Keratinocyte (primary cell): ENCODE measurements at regions not wholly inside any gene's neighbourhood (a gene's known extent, or its start where the extent isn't known, plus 50 kb on each side); places are given as distances from the start of the nearest gene placed in this dataset.

Source experiments
- DNase-seq: peaks from one replicate; pipeline ENCODE4 v3.0.0-alpha.2; 2011; ENCODE audit warnings: low read depth, missing footprints, low spot score
- FAIRE-seq: peaks from 2 replicates; lab custom pipeline; 2011; peaks lifted over from hg19 to GRCh38; lab: Jason Lieb, UNC
- H2AFZ ChIP-seq: 2 replicates; pipeline ENCODE4 v1.6.0; 2012; ENCODE audit warnings: low read length, control low read depth, inconsistent platforms; ENCODE audit not compliant: control insufficient read depth
- H3K27ac ChIP-seq: 2 replicates; pipeline ENCODE4 v1.5.1; 2011; ENCODE audit warnings: low read length; ENCODE audit not compliant: control insufficient read depth, insufficient read depth
- H3K27me3 ChIP-seq: 3 replicates; pipeline ENCODE4 v1.6.0; 2011; ENCODE audit warnings: low read length; ENCODE audit not compliant: control insufficient read depth, insufficient read depth; ENCODE audit errors: extremely low read depth
- H3K36me3 ChIP-seq, 2 experiments: 2 replicates in 1 of 2; 3 replicates in 1 of 2; pipeline ENCODE4 v1.5.1; 2011; ENCODE audit warnings: low read length in 2 of 2, mild to moderate bottlenecking in 1 of 2; ENCODE audit not compliant: control insufficient read depth in 2 of 2, insufficient read depth in 2 of 2; ENCODE audit errors: extremely low read depth in 1 of 2
- H3K4me1 ChIP-seq: 3 replicates; pipeline ENCODE4 v1.5.1; 2011; ENCODE audit warnings: low read length; ENCODE audit not compliant: control insufficient read depth, insufficient read depth; ENCODE audit errors: extremely low read depth
- H3K4me2 ChIP-seq: 3 replicates; pipeline ENCODE4 v1.6.0; 2011; ENCODE audit warnings: low read depth, low read length; ENCODE audit not compliant: control insufficient read depth, insufficient read depth; ENCODE audit errors: extremely low read depth
- H3K4me3 ChIP-seq, 3 experiments: fragments of 200-600 bp in 1 of 3; sonication (generic) in 1 of 3; 2 replicates in 2 of 3; 3 replicates in 1 of 3; pipeline ENCODE4 v1.5.1; 2011 to 2016; ENCODE audit warnings: low read length in 3 of 3, mild to moderate bottlenecking in 3 of 3, control low read depth in 2 of 3, inconsistent platforms in 1 of 3, low read depth in 1 of 3, mixed read lengths in 1 of 3, mixed run types in 1 of 3, moderate library complexity in 1 of 3; ENCODE audit not compliant: control insufficient read depth in 2 of 3, insufficient read depth in 2 of 3; ENCODE audit errors: extremely low read depth in 1 of 3
- H3K79me2 ChIP-seq: 2 replicates; pipeline ENCODE4 v1.6.0; 2012; ENCODE audit warnings: low read length; ENCODE audit not compliant: control insufficient read depth, insufficient read depth
- H3K9ac ChIP-seq: 3 replicates; pipeline ENCODE4 v1.6.0; 2011; ENCODE audit warnings: low read length; ENCODE audit not compliant: control insufficient read depth, insufficient read depth; ENCODE audit errors: extremely low read depth
- H3K9me1 ChIP-seq: 3 replicates; pipeline ENCODE4 v1.6.0; 2011; ENCODE audit warnings: low read length; ENCODE audit not compliant: control insufficient read depth, insufficient read depth; ENCODE audit errors: extremely low read depth
- H3K9me3 ChIP-seq: 2 replicates; pipeline ENCODE4 v1.5.1; 2012; ENCODE audit warnings: low read depth, low read length; ENCODE audit not compliant: control insufficient read depth
- H4K20me1 ChIP-seq: 3 replicates; pipeline ENCODE4 v1.6.0; 2011; ENCODE audit warnings: low read length; ENCODE audit not compliant: control insufficient read depth, insufficient read depth; ENCODE audit errors: extremely low read depth
- EZH2 ChIP-seq: IDR thresholded peaks from one replicate; pipeline ENCODE4 v1.6.1; 2012; ENCODE audit warnings: inconsistent platforms, mild to moderate bottlenecking, low read length, moderate library complexity
- dilution Hi-C: fragments of 300-500 bp; cut with MboI; formaldehyde crosslinking; loops from one replicate; pipeline ENCODE4 v1.7.0; 2020; ENCODE audit warnings: low sequenced_read_pairs; ENCODE audit not compliant: extremely low pct_ligation_motif_present
- TF ChIP-seq, protein P1 (sequence below), 3 experiments: IDR thresholded peaks in 1 of 3; conservative IDR thresholded peaks in 1 of 3; optimal IDR thresholded peaks in 1 of 3; 2 replicates in 2 of 3; 3 replicates in 1 of 3; pipeline versions ENCODE3 to v1.5.1; 2011; ENCODE audit warnings: low read length in 3 of 3, mild to moderate bottlenecking in 3 of 3, moderate library complexity in 2 of 3, control low read depth in 1 of 3, inconsistent platforms in 1 of 3; ENCODE audit not compliant: insufficient read depth in 2 of 3; ENCODE audit errors: extremely low read depth in 1 of 3

GRCh38 chr1:198845271-198845670 is 206.4 kb downstream of the PTPRC start:
- Histone ChIP-seq H3K4me3 (no peak overlapping the region), H2AFZ (no peak overlapping the region), H3K36me3 (no peaks in the 10 kb centered on the region), H3K79me2 (no peaks in the 10 kb centered on the region), H3K4me2 (no peak overlapping the region), H3K9me1 (no peaks in the 10 kb centered on the region), H3K4me1 (peaks cover 4% of the 10 kb centered on the region), H4K20me1 (no peaks in the 10 kb centered on the region), H3K9ac (no peak overlapping the region), H3K27me3 (no peaks in the 10 kb centered on the region), H3K9me3 (no peaks in the 10 kb centered on the region), H3K27ac (no peak overlapping the region)
- no peak for TF ChIP-seq EZH2
- TF ChIP-seq, protein P1, sequence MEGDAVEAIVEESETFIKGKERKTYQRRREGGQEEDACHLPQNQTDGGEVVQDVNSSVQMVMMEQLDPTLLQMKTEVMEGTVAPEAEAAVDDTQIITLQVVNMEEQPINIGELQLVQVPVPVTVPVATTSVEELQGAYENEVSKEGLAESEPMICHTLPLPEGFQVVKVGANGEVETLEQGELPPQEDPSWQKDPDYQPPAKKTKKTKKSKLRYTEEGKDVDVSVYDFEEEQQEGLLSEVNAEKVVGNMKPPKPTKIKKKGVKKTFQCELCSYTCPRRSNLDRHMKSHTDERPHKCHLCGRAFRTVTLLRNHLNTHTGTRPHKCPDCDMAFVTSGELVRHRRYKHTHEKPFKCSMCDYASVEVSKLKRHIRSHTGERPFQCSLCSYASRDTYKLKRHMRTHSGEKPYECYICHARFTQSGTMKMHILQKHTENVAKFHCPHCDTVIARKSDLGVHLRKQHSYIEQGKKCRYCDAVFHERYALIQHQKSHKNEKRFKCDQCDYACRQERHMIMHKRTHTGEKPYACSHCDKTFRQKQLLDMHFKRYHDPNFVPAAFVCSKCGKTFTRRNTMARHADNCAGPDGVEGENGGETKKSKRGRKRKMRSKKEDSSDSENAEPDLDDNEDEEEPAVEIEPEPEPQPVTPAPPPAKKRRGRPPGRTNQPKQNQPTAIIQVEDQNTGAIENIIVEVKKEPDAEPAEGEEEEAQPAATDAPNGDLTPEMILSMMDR (optimal IDR thresholded peaks at IDR 0.05 in 1 of 3, IDR thresholded peaks at IDR 0.05 in 1 of 3, conservative IDR thresholded peaks at IDR 0.05 in 1 of 3; ENCODE audit: extremely low read depth in 1 of 3, insufficient read depth in 2 of 3, low read length in 3 of 3): no peak
- DNase-seq: no peak
- dilution Hi-C loops: no loop called here
- no peak for FAIRE-seq

GRCh38 chr1:198845851-198846250 is 207.0 kb downstream of the PTPRC start:
- FAIRE-seq (no peak), DNase-seq (no peak)
- H2AFZ ChIP-seq: no peak overlapping the region
- no peaks in the 10 kb centered on the region for H3K27me3 ChIP-seq
- TF ChIP-seq EZH2: no peak
- TF ChIP-seq, protein P1 (optimal IDR thresholded peaks at IDR 0.05 in 1 of 3, IDR thresholded peaks at IDR 0.05 in 1 of 3, conservative IDR thresholded peaks at IDR 0.05 in 1 of 3; ENCODE audit: extremely low read depth in 1 of 3, insufficient read depth in 2 of 3, low read length in 3 of 3): no peak
- no peaks in the 10 kb centered on the region for H3K9me3 ChIP-seq
- no peak overlapping the region for H3K4me2 ChIP-seq
- no peak overlapping the region for H3K9ac ChIP-seq
- H3K9me1 ChIP-seq: no peaks in the 10 kb centered on the region
- H4K20me1 ChIP-seq: no peaks in the 10 kb centered on the region
- dilution Hi-C loops: no loop called here
- no peaks in the 10 kb centered on the region for H3K79me2 ChIP-seq
- H3K36me3 ChIP-seq: no peaks in the 10 kb centered on the region
- H3K4me3 ChIP-seq: no peak overlapping the region
- peaks cover 10% of the 10 kb centered on the region for H3K4me1 ChIP-seq
- H3K27ac ChIP-seq: no peak overlapping the region
